Colonic mucosa (tissue), 4 donors: ENCODE measurements at regions not wholly inside any gene's neighbourhood (a gene's known extent, or its start where the extent isn't known, plus 50 kb on each side); places are given as distances from the start of the nearest gene placed in this dataset.
A peak's percentile ranks its signal among the peaks of the same experiment; 100 is the strongest.

Experiments used
- DNase-seq: peaks from one replicate; pipeline ENCODE4 v3.0.0-alpha.2; 2020
- H3K27ac ChIP-seq: fragments of 200-600 bp; one replicate; pipeline ENCODE4 v1.8.0; 2021
- H3K27me3 ChIP-seq: fragments of 200-600 bp; one replicate; pipeline ENCODE4 v1.8.0; 2021
- H3K36me3 ChIP-seq: fragments of 200-600 bp; one replicate; pipeline ENCODE4 v1.8.0; 2021
- H3K4me1 ChIP-seq: fragments of 200-600 bp; one replicate; pipeline ENCODE4 v1.8.0; 2021; ENCODE audit warnings: mild to moderate bottlenecking
- H3K4me3 ChIP-seq: fragments of 200-600 bp; one replicate; pipeline ENCODE4 v1.8.0; 2021
- H3K9ac ChIP-seq, 2 donors: one replicate each; pipeline ENCODE4 v1.7.0; 2013; ENCODE audit warnings: control low read depth in 2 of 2, low read depth in 2 of 2, low read length in 2 of 2
- H3K9me3 ChIP-seq: fragments of 200-600 bp; one replicate; pipeline ENCODE4 v1.8.0; 2021
- intact Hi-C: fragments of 100-400 bp; cut with DNase I; formaldehyde crosslinking; loops from one replicate; pipeline ENCODE4 v1.14.1; 2022
- TF ChIP-seq, protein P1 (sequence below): fragments of 200-600 bp; IDR thresholded peaks from one replicate; pipeline ENCODE4 v1.8.0; 2022; ENCODE audit warnings: antibody characterized with exemption, mild to moderate bottlenecking
- donor health status: healthy.
- donor health status: DM: no; HTN: no; CAD: no.
- donor health status: DM: no; HTN: no; CAD: no.

DNA sequence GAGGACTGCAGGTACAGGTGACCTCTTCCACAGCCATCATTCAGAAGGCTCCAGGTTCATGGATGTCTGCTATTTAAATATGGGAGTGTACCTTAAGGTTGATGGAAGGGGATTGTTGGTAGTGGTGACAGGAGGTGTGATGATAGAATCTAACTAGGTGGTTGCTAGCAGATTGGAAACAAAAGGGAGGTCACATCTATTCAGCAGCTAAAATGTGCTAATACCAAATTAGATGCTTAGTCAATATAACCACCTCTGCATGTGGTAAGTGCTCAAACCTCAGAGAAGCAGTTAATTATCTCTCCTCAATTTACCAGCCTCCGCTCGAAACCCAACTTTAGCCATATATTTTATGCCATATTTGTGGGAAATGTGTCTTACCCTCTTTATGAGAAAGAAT, 98.7 kb upstream of the CCSER1 start:
- no peaks in the 10 kb centered on the region for H3K4me1 ChIP-seq
- no peak for DNase-seq
- no peaks in the 10 kb centered on the region for H3K27me3 ChIP-seq
- H3K9ac ChIP-seq, result no peak overlapping the region
- H3K36me3 ChIP-seq, result no peaks in the 10 kb centered on the region
- no peaks in the 10 kb centered on the region for H3K9me3 ChIP-seq
- H3K27ac ChIP-seq, result no peak overlapping the region
- intact Hi-C loops, result no loop called here
- TF ChIP-seq, protein P1, sequence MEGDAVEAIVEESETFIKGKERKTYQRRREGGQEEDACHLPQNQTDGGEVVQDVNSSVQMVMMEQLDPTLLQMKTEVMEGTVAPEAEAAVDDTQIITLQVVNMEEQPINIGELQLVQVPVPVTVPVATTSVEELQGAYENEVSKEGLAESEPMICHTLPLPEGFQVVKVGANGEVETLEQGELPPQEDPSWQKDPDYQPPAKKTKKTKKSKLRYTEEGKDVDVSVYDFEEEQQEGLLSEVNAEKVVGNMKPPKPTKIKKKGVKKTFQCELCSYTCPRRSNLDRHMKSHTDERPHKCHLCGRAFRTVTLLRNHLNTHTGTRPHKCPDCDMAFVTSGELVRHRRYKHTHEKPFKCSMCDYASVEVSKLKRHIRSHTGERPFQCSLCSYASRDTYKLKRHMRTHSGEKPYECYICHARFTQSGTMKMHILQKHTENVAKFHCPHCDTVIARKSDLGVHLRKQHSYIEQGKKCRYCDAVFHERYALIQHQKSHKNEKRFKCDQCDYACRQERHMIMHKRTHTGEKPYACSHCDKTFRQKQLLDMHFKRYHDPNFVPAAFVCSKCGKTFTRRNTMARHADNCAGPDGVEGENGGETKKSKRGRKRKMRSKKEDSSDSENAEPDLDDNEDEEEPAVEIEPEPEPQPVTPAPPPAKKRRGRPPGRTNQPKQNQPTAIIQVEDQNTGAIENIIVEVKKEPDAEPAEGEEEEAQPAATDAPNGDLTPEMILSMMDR, result no peak
- no peak overlapping the region for H3K4me3 ChIP-seq

DNA sequence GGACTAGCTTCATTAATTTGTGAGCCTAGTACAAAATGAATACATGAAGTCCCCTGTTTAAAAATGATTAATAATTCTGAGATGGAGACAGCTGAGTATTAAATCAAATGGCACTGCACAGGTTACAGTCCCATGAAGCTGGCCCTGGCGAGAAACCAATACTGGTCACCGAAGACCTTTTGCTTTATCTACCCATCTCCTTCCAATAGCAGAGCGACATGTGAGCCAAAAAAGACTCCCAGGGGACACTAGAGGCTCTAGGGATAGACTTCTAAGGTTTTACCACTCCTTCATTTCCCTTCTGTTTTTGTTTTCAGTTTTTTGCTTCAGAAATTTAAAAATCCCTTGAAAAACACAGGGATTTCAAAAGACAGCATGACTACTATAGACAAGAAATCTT, 97.0 kb upstream of the CCSER1 start:
- Histone ChIP-seq H3K4me3 (no peak overlapping the region), H3K27me3 (no peaks in the 10 kb centered on the region), H3K9me3 (no peaks in the 10 kb centered on the region), H3K27ac (no peak overlapping the region), H3K4me1 (no peaks in the 10 kb centered on the region), H3K9ac (no peak overlapping the region), H3K36me3 (no peaks in the 10 kb centered on the region)
- TF ChIP-seq, protein P1, result no peak
- intact Hi-C loops, result no loop called here
- no peak for DNase-seq

DNA sequence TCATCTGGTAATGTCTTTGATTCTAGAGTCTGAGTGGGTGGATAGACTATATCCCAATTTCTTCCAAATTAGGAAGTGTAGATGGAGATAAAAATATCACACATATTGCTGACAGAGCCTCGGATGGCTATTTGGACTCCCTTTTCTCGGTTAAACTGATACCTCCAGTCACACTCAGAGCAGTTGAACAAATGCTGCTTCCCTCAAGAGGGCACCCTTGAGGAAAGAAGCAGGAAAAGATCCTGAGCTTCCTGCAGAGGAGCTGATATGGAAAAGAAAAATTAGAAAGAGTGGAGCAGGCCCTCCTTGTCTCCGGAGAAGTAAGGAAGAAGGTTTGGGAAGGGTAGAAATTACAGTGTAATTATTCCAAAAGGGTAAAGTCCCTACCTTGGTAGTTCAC, 96.2 kb upstream of the CCSER1 start:
- Histone ChIP-seq H3K4me3 (no peak overlapping the region), H3K27ac (no peak overlapping the region), H3K9ac (no peak overlapping the region), H3K36me3 (no peaks in the 10 kb centered on the region), H3K9me3 (no peaks in the 10 kb centered on the region), H3K4me1 (no peaks in the 10 kb centered on the region), H3K27me3 (no peaks in the 10 kb centered on the region)
- no peak for DNase-seq
- TF ChIP-seq, protein P1, result peak; percentile 20
- intact Hi-C loops, result no loop called here

DNA sequence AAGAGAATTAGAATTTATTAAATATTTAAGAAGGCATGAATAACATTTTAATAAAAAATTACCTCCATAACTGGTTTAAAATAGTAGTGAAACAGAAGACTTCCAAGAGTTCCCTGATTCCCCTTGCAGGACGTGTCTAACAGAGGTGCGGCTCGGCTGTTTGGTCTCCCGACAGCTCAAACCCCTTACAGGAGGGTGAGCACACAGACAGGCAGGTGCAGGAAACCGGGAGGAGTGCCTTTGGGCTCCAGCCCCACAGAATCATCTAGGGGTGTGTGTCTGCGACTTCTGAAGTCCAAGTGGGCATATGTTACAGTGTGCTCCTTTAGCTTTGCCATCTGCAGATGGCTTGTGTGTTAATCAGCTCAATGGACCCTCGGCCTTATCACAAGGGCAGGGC, 88.1 kb upstream of the CCSER1 start:
- no peak overlapping the region for H3K4me3 ChIP-seq
- H3K27ac ChIP-seq, result no peak overlapping the region
- H3K4me1 ChIP-seq, result no peaks in the 10 kb centered on the region
- TF ChIP-seq, protein P1, result no peak
- DNase-seq, result no peak
- intact Hi-C loops, result no loop called here
- no peaks in the 10 kb centered on the region for H3K9me3 ChIP-seq
- no peak overlapping the region for H3K9ac ChIP-seq
- no peaks in the 10 kb centered on the region for H3K27me3 ChIP-seq
- H3K36me3 ChIP-seq, result no peaks in the 10 kb centered on the region

DNA sequence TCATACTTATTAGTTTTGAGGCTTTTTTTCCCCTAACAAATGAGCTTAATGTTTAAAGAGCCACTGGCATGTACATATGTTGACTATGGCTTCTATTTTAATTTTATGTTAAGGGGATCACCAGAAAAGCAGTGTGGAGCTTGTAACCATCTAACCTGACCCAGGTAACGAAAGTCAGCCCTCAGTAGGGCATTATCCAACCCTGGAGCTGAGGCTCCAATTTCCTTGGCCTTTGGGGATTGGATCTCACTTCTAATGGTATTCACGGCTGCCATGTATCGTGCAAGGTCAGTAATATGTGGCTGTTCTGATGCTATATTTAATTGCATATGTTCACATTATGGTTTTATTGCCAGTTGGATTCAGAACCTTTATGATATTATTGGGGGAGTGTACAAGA, 75.2 kb upstream of the CCSER1 start:
- intact Hi-C loops, result no loop called here
- TF ChIP-seq, protein P1, result no peak
- H3K4me1 ChIP-seq, result no peaks in the 10 kb centered on the region

DNA sequence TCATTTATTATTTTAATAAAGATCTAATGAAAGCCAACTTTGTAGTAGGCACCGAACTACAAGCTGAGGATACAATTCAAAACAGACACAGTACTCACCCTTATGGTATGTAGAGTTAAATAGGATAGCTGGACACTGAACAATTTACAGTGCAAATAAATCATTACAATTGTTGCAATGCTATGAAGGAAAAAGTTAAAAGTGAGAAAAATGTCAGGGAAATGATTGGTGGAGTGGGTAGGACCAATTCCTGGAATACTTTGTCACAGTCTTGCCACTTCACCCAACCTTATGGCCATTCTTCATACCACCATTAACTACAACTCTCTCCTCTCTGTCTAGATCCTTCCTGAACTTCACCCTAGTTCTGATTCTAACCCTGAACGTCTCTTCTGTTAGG, 70.1 kb upstream of the CCSER1 start:
- Histone ChIP-seq H3K27me3 (no peaks in the 10 kb centered on the region), H3K4me3 (no peak overlapping the region), H3K36me3 (no peaks in the 10 kb centered on the region), H3K4me1 (no peaks in the 10 kb centered on the region), H3K27ac (no peak overlapping the region), H3K9me3 (no peaks in the 10 kb centered on the region), H3K9ac (no peak overlapping the region)
- no peak for DNase-seq
- TF ChIP-seq, protein P1, result no peak
- intact Hi-C loops, result no loop called here

More for the DNA sequence above, 75.2 kb upstream of the CCSER1 start:
- Histone ChIP-seq H3K9ac (no peak overlapping the region), H3K27me3 (no peaks in the 10 kb centered on the region), H3K4me3 (no peak overlapping the region), H3K9me3 (no peaks in the 10 kb centered on the region), H3K36me3 (no peaks in the 10 kb centered on the region), H3K27ac (no peak overlapping the region)
- no peak for DNase-seq
